Karpas-422 (cell line): ENCODE measurements at regions not wholly inside any gene's neighbourhood (a gene's known extent, or its start where the extent isn't known, plus 50 kb on each side); places are given as distances from the start of the nearest gene placed in this dataset.

Experiments used
- DNase-seq: peaks from one replicate; pipeline ENCODE4 v3.0.0-alpha.2; 2015
- H2AFZ ChIP-seq: fragments of 200-600 bp; sonication (generic); 2 replicates; pipeline ENCODE4 v1.6.1; 2014; ENCODE audit warnings: antibody characterized with exemption, low read length, mixed read lengths
- H3K27ac ChIP-seq: fragments of 200-600 bp; sonication (generic); 2 replicates; pipeline ENCODE4 v1.5.1; 2014; ENCODE audit warnings: mild to moderate bottlenecking, low read length, moderate library complexity
- H3K27me3 ChIP-seq: fragments of 200-600 bp; sonication (generic); 2 replicates; pipeline ENCODE4 v1.6.1; 2014; ENCODE audit warnings: low read length, mixed read lengths
- H3K36me3 ChIP-seq: fragments of 200-600 bp; sonication (generic); 2 replicates; pipeline ENCODE4 v1.6.1; 2014; ENCODE audit warnings: low read length, mixed read lengths; ENCODE audit not compliant: insufficient read depth
- H3K4me1 ChIP-seq: fragments of 200-600 bp; sonication (generic); 2 replicates; pipeline ENCODE4 v1.6.1; 2014; ENCODE audit warnings: mild to moderate bottlenecking, low read length, mixed read lengths
- H3K4me2 ChIP-seq: fragments of 200-600 bp; sonication (generic); 2 replicates; pipeline ENCODE4 v1.6.1; 2014; ENCODE audit warnings: low read length, low read depth, mild to moderate bottlenecking; ENCODE audit not compliant: poor library complexity, severe bottlenecking
- H3K4me3 ChIP-seq: fragments of 200-600 bp; sonication (generic); 2 replicates; pipeline ENCODE4 v1.5.1; 2014; ENCODE audit warnings: mild to moderate bottlenecking, antibody characterized with exemption, low read length, mixed read lengths
- H3K79me2 ChIP-seq: fragments of 200-600 bp; sonication (generic); 2 replicates; pipeline ENCODE4 v1.6.1; 2014; ENCODE audit warnings: mild to moderate bottlenecking, low read length, mixed read lengths
- H3K9ac ChIP-seq: fragments of 200-600 bp; sonication (generic); 2 replicates; pipeline ENCODE4 v1.6.0; 2014; ENCODE audit warnings: low read length
- H3K9me2 ChIP-seq: fragments of 200-600 bp; sonication (generic), shearing (Covaris generic); replicated peaks from 2 replicates; pipeline ENCODE4 v1.6.0; 2014; ENCODE audit warnings: mild to moderate bottlenecking, low read length, moderate library complexity; ENCODE audit not compliant: insufficient read depth
- H3K9me3 ChIP-seq: fragments of 300-700, 200-600 bp; sonication (generic); 2 replicates; pipeline ENCODE4 v1.6.1; 2014; ENCODE audit warnings: low read length, mixed read lengths
- H4K20me1 ChIP-seq: fragments of 200-600 bp; sonication (generic); 2 replicates; pipeline ENCODE4 v1.6.1; 2014; ENCODE audit warnings: mild to moderate bottlenecking, antibody characterized with exemption, low read length, low read depth; ENCODE audit not compliant: insufficient read depth

- Histone ChIP-seq H3K9me2 (no peaks in the 10 kb centered on the region), H3K36me3 (no peaks in the 10 kb centered on the region), H3K27ac (no peak overlapping the region), H3K4me3 (no peak overlapping the region), H4K20me1 (no peaks in the 10 kb centered on the region), H3K9ac (no peak overlapping the region), H3K27me3 (no peaks in the 10 kb centered on the region), H3K4me2 (no peak overlapping the region), H2AFZ (no peak overlapping the region), H3K9me3 (peaks cover 18% of the 10 kb centered on the region; the same call in 1 of the 2 replicates), H3K4me1 (no peaks in the 10 kb centered on the region), H3K79me2 (no peaks in the 10 kb centered on the region)
- no peak for DNase-seq
These were observed 1509.0 kb downstream of the MAT2B start for GRCh38 chr5:165014439-165014838.

GRCh38 chr5:165015126-165015525 lies 1509.7 kb downstream of the MAT2B start:
- no peak overlapping the region for H3K4me2 ChIP-seq
- no peaks in the 10 kb centered on the region for H3K27me3 ChIP-seq
- H3K9ac ChIP-seq: no peak overlapping the region
- H3K79me2 ChIP-seq: no peaks in the 10 kb centered on the region
- peaks cover 18% of the 10 kb centered on the region; the same call in 1 of the 2 replicates for H3K9me3 ChIP-seq
- no peak overlapping the region for H2AFZ ChIP-seq
- no peak overlapping the region for H3K4me3 ChIP-seq
- no peaks in the 10 kb centered on the region for H3K9me2 ChIP-seq
- no peaks in the 10 kb centered on the region for H3K4me1 ChIP-seq
- no peak overlapping the region for H3K27ac ChIP-seq
- no peaks in the 10 kb centered on the region for H3K36me3 ChIP-seq
- DNase-seq: no peak
- no peaks in the 10 kb centered on the region for H4K20me1 ChIP-seq

GRCh38 chr5:165015547-165015946 lies 1510.1 kb downstream of the MAT2B start:
- Histone ChIP-seq H3K36me3 (no peaks in the 10 kb centered on the region), H3K9me3 (peaks cover 18% of the 10 kb centered on the region; the same call in 1 of the 2 replicates), H3K4me1 (no peaks in the 10 kb centered on the region), H3K79me2 (no peaks in the 10 kb centered on the region), H3K27me3 (no peaks in the 10 kb centered on the region), H4K20me1 (no peaks in the 10 kb centered on the region), H3K9ac (no peak overlapping the region), H3K4me3 (no peak overlapping the region), H3K27ac (no peak overlapping the region), H3K9me2 (no peaks in the 10 kb centered on the region), H2AFZ (no peak overlapping the region), H3K4me2 (no peak overlapping the region)
- DNase-seq: no peak

GRCh38 chr5:165026971-165027370 lies 1521.6 kb downstream of the MAT2B start:
- DNase-seq: no peak
- H4K20me1 ChIP-seq: no peaks in the 10 kb centered on the region
- H3K4me2 ChIP-seq: no peak overlapping the region
- no peaks in the 10 kb centered on the region for H3K9me2 ChIP-seq
- no peaks in the 10 kb centered on the region for H3K27me3 ChIP-seq
- H2AFZ ChIP-seq: no peak overlapping the region
- no peak overlapping the region for H3K27ac ChIP-seq
- H3K36me3 ChIP-seq: no peaks in the 10 kb centered on the region
- no peaks in the 10 kb centered on the region for H3K4me1 ChIP-seq
- no peak overlapping the region for H3K4me3 ChIP-seq
- H3K9ac ChIP-seq: no peak overlapping the region
- H3K9me3 ChIP-seq: peaks cover 29% of the 10 kb centered on the region
- no peaks in the 10 kb centered on the region for H3K79me2 ChIP-seq

GRCh38 chr5:165028356-165028755 lies 1522.9 kb downstream of the MAT2B start:
- Histone ChIP-seq H3K27ac (no peak overlapping the region), H2AFZ (no peak overlapping the region)

GRCh38 chr5:165029099-165029870 lies 1523.9 kb downstream of the MAT2B start:
- no peaks in the 10 kb centered on the region for H3K27me3 ChIP-seq
- no peak overlapping the region for H3K4me2 ChIP-seq
- no peaks in the 10 kb centered on the region for H4K20me1 ChIP-seq
- H3K4me3 ChIP-seq: no peak overlapping the region
- no peak overlapping the region for H3K9ac ChIP-seq
- H3K4me1 ChIP-seq: no peaks in the 10 kb centered on the region
- no peak overlapping the region for H2AFZ ChIP-seq
- H3K79me2 ChIP-seq: no peaks in the 10 kb centered on the region
- H3K9me3 ChIP-seq: peaks cover 25% of the 10 kb centered on the region
- H3K9me2 ChIP-seq: no peaks in the 10 kb centered on the region
- H3K27ac ChIP-seq: no peak overlapping the region
- no peaks in the 10 kb centered on the region for H3K36me3 ChIP-seq
- DNase-seq: no peak

More at GRCh38 chr5:165028356-165028755, 1522.9 kb downstream of the MAT2B start:
- no peaks in the 10 kb centered on the region for H3K27me3 ChIP-seq
- no peak for DNase-seq
- H3K36me3 ChIP-seq: no peaks in the 10 kb centered on the region
- H4K20me1 ChIP-seq: no peaks in the 10 kb centered on the region
- H3K79me2 ChIP-seq: no peaks in the 10 kb centered on the region
- no peak overlapping the region for H3K4me2 ChIP-seq
- H3K4me3 ChIP-seq: no peak overlapping the region
- no peak overlapping the region for H3K9ac ChIP-seq
- H3K9me3 ChIP-seq: peaks cover 25% of the 10 kb centered on the region
- no peaks in the 10 kb centered on the region for H3K9me2 ChIP-seq
- no peaks in the 10 kb centered on the region for H3K4me1 ChIP-seq

- H3K9me2 ChIP-seq: no peaks in the 10 kb centered on the region
- H3K36me3 ChIP-seq: no peaks in the 10 kb centered on the region
These were observed 1525.6 kb downstream of the MAT2B start for GRCh38 chr5:165030971-165031370.

GRCh38 chr5:165031371-165031770 lies 1526.0 kb downstream of the MAT2B start:
- Histone ChIP-seq H3K4me3 (no peak overlapping the region), H3K79me2 (no peaks in the 10 kb centered on the region), H3K27me3 (no peaks in the 10 kb centered on the region), H2AFZ (no peak overlapping the region), H3K27ac (no peak overlapping the region), H3K4me2 (no peak overlapping the region), H3K36me3 (no peaks in the 10 kb centered on the region), H4K20me1 (no peaks in the 10 kb centered on the region), H3K9me3 (peaks cover 23% of the 10 kb centered on the region), H3K4me1 (no peaks in the 10 kb centered on the region), H3K9me2 (no peaks in the 10 kb centered on the region), H3K9ac (no peak overlapping the region)
- DNase-seq: no peak

More at GRCh38 chr5:165030971-165031370, 1525.6 kb downstream of the MAT2B start:
- no peak overlapping the region for H3K27ac ChIP-seq
- H3K9ac ChIP-seq: no peak overlapping the region
- no peak for DNase-seq
- H3K4me2 ChIP-seq: no peak overlapping the region
- peaks cover 23% of the 10 kb centered on the region for H3K9me3 ChIP-seq
- H3K79me2 ChIP-seq: no peaks in the 10 kb centered on the region
- no peaks in the 10 kb centered on the region for H3K4me1 ChIP-seq
- H2AFZ ChIP-seq: no peak overlapping the region
- H4K20me1 ChIP-seq: no peaks in the 10 kb centered on the region
- H3K4me3 ChIP-seq: no peak overlapping the region
- H3K27me3 ChIP-seq: no peaks in the 10 kb centered on the region
